ENCODE measurements at regions not wholly inside any gene's neighbourhood (a gene's known extent, or its start where the extent isn't known, plus 50 kb on each side); places are given as distances from the start of the nearest gene placed in this dataset.
"Not testable (repeated sequence)": the region's sequence is repeated elsewhere in the genome, so short reads cannot be mapped to it uniquely, and the experiment has no call there.

- TF ChIP-seq CTCF, POLR2AphosphoS5 (IDR thresholded peaks at IDR 0.05): not testable (repeated sequence)
Measured at GRCh38 chr22:11606047-11607000, 3921.7 kb upstream of the OR11H1 start.
